ENCODE measurements at regions not wholly inside any gene's neighbourhood (a gene's known extent, or its start where the extent isn't known, plus 50 kb on each side); places are given as distances from the start of the nearest gene placed in this dataset.

GRCh38 chr3:139103484-139103883 lies 58.8 kb upstream of the PRR23C start:
- H3K79me2 ChIP-seq (ENCODE audit: low read length): no peaks in the 10 kb centered on the region
- H3K27ac ChIP-seq (ENCODE audit: low read length): no peak overlapping the region
- CTCF ChIA-PET: no interaction called here
- no peaks in the 10 kb centered on the region for H3K4me1 ChIP-seq (ENCODE audit: insufficient read depth, low read length)
- H3K9me2 ChIP-seq (replicated peaks; ENCODE audit: low read length): no peaks in the 10 kb centered on the region
- DNase-seq: no peak
- H4K20me1 ChIP-seq (ENCODE audit: low read length): no peaks in the 10 kb centered on the region
- no peak overlapping the region for H3K4me3 ChIP-seq (ENCODE audit: low read length)
- no peak overlapping the region for H2AFZ ChIP-seq (ENCODE audit: low read length)
- H3K27me3 ChIP-seq (ENCODE audit: low read length): no peaks in the 10 kb centered on the region
- POLR2A ChIA-PET (ENCODE audit: unreplicated experiment): no interaction called here
- ATAC-seq: no peak
- no peak overlapping the region for H3K4me2 ChIP-seq (ENCODE audit: low read length)
- no TSS peak for BruUV-seq (replicated peaks)
- intact Hi-C loops (cut with micrococcal nuclease): no loop called here
- H3K9ac ChIP-seq (ENCODE audit: low read length): no peak overlapping the region
- no peaks in the 10 kb centered on the region for H3K36me3 ChIP-seq (ENCODE audit: low read depth, low read length)
- TF ChIP-seq EZH2phosphoT487 (IDR thresholded peaks at IDR 0.05; ENCODE audit: borderline replicate concordance, low read length): no peak
- no peak for TF ChIP-seq CTCF (conservative IDR thresholded peaks at IDR 0.05; ENCODE audit: low read depth, low read length)
- TF ChIP-seq EZH2 (IDR thresholded peaks at IDR 0.05; ENCODE audit: low read length, unreplicated experiment): no peak
- H3K9me3 ChIP-seq (ENCODE audit: low read length): no peaks in the 10 kb centered on the region
- H3F3A ChIP-seq (ENCODE audit: low read length, unreplicated experiment): no peaks in the 10 kb centered on the region

- ATAC-seq (no peak), DNase-seq (no peak)
- no peak overlapping the region for H3K27ac ChIP-seq (ENCODE audit: low read length)
- H3F3A ChIP-seq (ENCODE audit: low read length, unreplicated experiment): no peaks in the 10 kb centered on the region
- no peaks in the 10 kb centered on the region for H4K20me1 ChIP-seq (ENCODE audit: low read length)
- no peaks in the 10 kb centered on the region for H3K79me2 ChIP-seq (ENCODE audit: low read length)
- BruUV-seq (replicated peaks): no TSS peak
- no peak overlapping the region for H2AFZ ChIP-seq (ENCODE audit: low read length)
- no peak overlapping the region for H3K4me2 ChIP-seq (ENCODE audit: low read length)
- H3K36me3 ChIP-seq (ENCODE audit: low read depth, low read length): no peaks in the 10 kb centered on the region
- ChIA-PET CTCF (no interaction called here), POLR2A (ENCODE audit: unreplicated experiment) (no interaction called here)
- H3K27me3 ChIP-seq (ENCODE audit: low read length): no peaks in the 10 kb centered on the region
- H3K9me3 ChIP-seq (ENCODE audit: low read length): no peaks in the 10 kb centered on the region
- no peaks in the 10 kb centered on the region for H3K9me2 ChIP-seq (replicated peaks; ENCODE audit: low read length)
- no peaks in the 10 kb centered on the region for H3K4me1 ChIP-seq (ENCODE audit: insufficient read depth, low read length)
- no peak overlapping the region for H3K9ac ChIP-seq (ENCODE audit: low read length)
- H3K4me3 ChIP-seq (ENCODE audit: low read length): no peak overlapping the region
- no peak for TF ChIP-seq CTCF (conservative IDR thresholded peaks at IDR 0.05; ENCODE audit: low read depth, low read length)
- no peak for TF ChIP-seq EZH2 (IDR thresholded peaks at IDR 0.05; ENCODE audit: low read length, unreplicated experiment)
- no peak for TF ChIP-seq EZH2phosphoT487 (IDR thresholded peaks at IDR 0.05; ENCODE audit: borderline replicate concordance, low read length)
- intact Hi-C loops (cut with micrococcal nuclease): no loop called here
These were observed 59.4 kb upstream of the PRR23C start for GRCh38 chr3:139104062-139104461.

- Histone ChIP-seq H3K79me2 (ENCODE audit: low read length) (no peaks in the 10 kb centered on the region), H3K36me3 (ENCODE audit: low read depth, low read length) (no peaks in the 10 kb centered on the region), H3F3A (ENCODE audit: low read length, unreplicated experiment) (no peaks in the 10 kb centered on the region), H3K4me1 (ENCODE audit: insufficient read depth, low read length) (no peaks in the 10 kb centered on the region), H3K9me2 (replicated peaks; ENCODE audit: low read length) (no peaks in the 10 kb centered on the region), H3K4me2 (ENCODE audit: low read length) (no peak overlapping the region), H2AFZ (ENCODE audit: low read length) (no peak overlapping the region), H3K27ac (ENCODE audit: low read length) (no peak overlapping the region), H3K4me3 (ENCODE audit: low read length) (no peak overlapping the region), H4K20me1 (ENCODE audit: low read length) (no peaks in the 10 kb centered on the region), H3K27me3 (ENCODE audit: low read length) (no peaks in the 10 kb centered on the region), H3K9me3 (ENCODE audit: low read length) (no peaks in the 10 kb centered on the region), H3K9ac (ENCODE audit: low read length) (no peak overlapping the region)
- ATAC-seq (no peak), DNase-seq (no peak)
- TF ChIP-seq EZH2 (IDR thresholded peaks at IDR 0.05; ENCODE audit: low read length, unreplicated experiment): no peak
- TF ChIP-seq EZH2phosphoT487 (IDR thresholded peaks at IDR 0.05; ENCODE audit: borderline replicate concordance, low read length): no peak
- TF ChIP-seq CTCF (conservative IDR thresholded peaks at IDR 0.05; ENCODE audit: low read depth, low read length): no peak
- CTCF ChIA-PET: no interaction called here
- intact Hi-C loops (cut with micrococcal nuclease): no loop called here
- POLR2A ChIA-PET (ENCODE audit: unreplicated experiment): no interaction called here
- no TSS peak for BruUV-seq (replicated peaks)
These were observed 60.5 kb upstream of the PRR23C start for GRCh38 chr3:139105154-139105702.
